Right cardiac atrium (tissue), 5 donors: ENCODE measurements at regions not wholly inside any gene's neighbourhood (a gene's known extent, or its start where the extent isn't known, plus 50 kb on each side); places are given as distances from the start of the nearest gene placed in this dataset.
A peak's percentile ranks its signal among the peaks of the same experiment; 100 is the strongest.
"Not testable (repeated sequence)": the region's sequence is repeated elsewhere in the genome, so short reads cannot be mapped to it uniquely, and the experiment has no call there.

ENCODE experiments used
- ATAC-seq, 2 donors: fragments of 200-7000 bp; cut with Tn5 transposase; one replicate each; pipeline versions ENCODE4 v1.8.0 to v1.9.1; 2020; ENCODE audit warnings: moderate library complexity in 2 of 2, mild to moderate bottlenecking in 1 of 2
- DNase-seq, 3 donors: peaks; one replicate each; pipeline ENCODE4 v3.0.0-alpha.2; 2020
- H3K27ac ChIP-seq: one replicate; pipeline ENCODE4 v1.5.1; 2013; ENCODE audit warnings: mild to moderate bottlenecking, low read length, control low read depth, moderate library complexity
- H3K27me3 ChIP-seq: one replicate; pipeline ENCODE4 v1.6.1; 2013; ENCODE audit not compliant: control insufficient read depth, insufficient read depth
- H3K4me1 ChIP-seq: one replicate; pipeline ENCODE4 v1.6.1; 2013; ENCODE audit warnings: low read length; ENCODE audit not compliant: control insufficient read depth, insufficient read depth
- H3K4me3 ChIP-seq: one replicate; pipeline ENCODE4 v1.5.1; 2013; ENCODE audit warnings: low read length, control low read depth
- H3K9me3 ChIP-seq: one replicate; pipeline ENCODE4 v1.6.1; 2013; ENCODE audit warnings: low read length; ENCODE audit not compliant: control insufficient read depth
- WGBS: extraction: QIAGEN DNeasy Blood & Tissue Kit; methylation state at CpG from one replicate; pipeline ENCODE4 v1.1.7; 2013; 5-methylcytosine and 5-hydroxymethylcytosine counted together
- intact Hi-C, 4 donors: fragments of 100-400 bp; cut with DNase I; formaldehyde crosslinking; loops; one replicate each; pipeline versions ENCODE4 v1.11.0 to v1.14.0; 2022 to 2023
- donor health status: healthy with polysubstance abuse.
- donor health status: DM: no; HTN: yes; CAD: no.
- donor health status: DM: no; HTN: no; CAD: no.
- donor health status: DM: no; HTN: yes; CAD: no; lungs with severe emphysema.
- donor health status: DM: yes; HTN: yes; CAD: no.

GRCh38 chr13:82459575-82459974 is 1422.7 kb downstream of the SLITRK1 start:
- not testable (repeated sequence) for ATAC-seq

GRCh38 chr13:82458169-82458568 is 1424.1 kb downstream of the SLITRK1 start:
- Histone ChIP-seq H3K4me1 (no peaks in the 10 kb centered on the region), H3K27ac (no peak overlapping the region), H3K27me3 (no peaks in the 10 kb centered on the region), H3K9me3 (no peaks in the 10 kb centered on the region), H3K4me3 (no peak overlapping the region)
- no peak for DNase-seq
- ATAC-seq, result no peak
- intact Hi-C loops, result no loop called here
- WGBS, result 94% methylated on average over 13 of the region's 13 CpGs

More at GRCh38 chr13:82459575-82459974, 1422.7 kb downstream of the SLITRK1 start:
- WGBS, result 79% methylated on average over 4 of the region's 4 CpGs
- H3K4me3 ChIP-seq, intact Hi-C loops, DNase-seq, H3K27me3 ChIP-seq, H3K27ac ChIP-seq, H3K4me1 ChIP-seq, H3K9me3 ChIP-seq: not testable (repeated sequence)

- ATAC-seq, result not testable (repeated sequence)
Measured at GRCh38 chr13:82457548-82457947, 1424.7 kb downstream of the SLITRK1 start.

GRCh38 chr13:82447416-82448077 is 1434.7 kb downstream of the SLITRK1 start:
- no peaks in the 10 kb centered on the region for H3K9me3 ChIP-seq
- intact Hi-C loops, result no loop called here
- no peaks in the 10 kb centered on the region for H3K27me3 ChIP-seq
- H3K27ac ChIP-seq, result no peak overlapping the region
- ATAC-seq (no peak), DNase-seq (no peak)
- H3K4me1 ChIP-seq, result no peaks in the 10 kb centered on the region
- H3K4me3 ChIP-seq, result no peak overlapping the region
- 79% methylated on average over 1 of the region's 1 CpG for WGBS

More at GRCh38 chr13:82457548-82457947, 1424.7 kb downstream of the SLITRK1 start:
- peak in 1 of 3 donors; percentile 23 for DNase-seq
- H3K27me3 ChIP-seq, H3K4me1 ChIP-seq, H3K27ac ChIP-seq, H3K4me3 ChIP-seq, H3K9me3 ChIP-seq, intact Hi-C loops: not testable (repeated sequence)
- 85% methylated on average over 13 of the region's 13 CpGs for WGBS

- DNase-seq, result no peak
- Histone ChIP-seq H3K9me3 (no peaks in the 10 kb centered on the region), H3K4me3 (no peak overlapping the region), H3K27me3 (no peaks in the 10 kb centered on the region), H3K27ac (no peak overlapping the region), H3K4me1 (no peaks in the 10 kb centered on the region)
- ATAC-seq, result no peak
- WGBS, result 46% methylated on average over 1 of the region's 1 CpG
- intact Hi-C loops, result no loop called here
Measured at GRCh38 chr13:82439159-82439904, 1442.9 kb downstream of the SLITRK1 start.

GRCh38 chr13:82438320-82438719 is 1444.0 kb downstream of the SLITRK1 start:
- no peaks in the 10 kb centered on the region for H3K4me1 ChIP-seq
- DNase-seq (no peak), ATAC-seq (no peak)
- H3K9me3 ChIP-seq, result no peaks in the 10 kb centered on the region
- no peaks in the 10 kb centered on the region for H3K27me3 ChIP-seq
- intact Hi-C loops, result no loop called here
- WGBS, result 38% methylated on average over 1 of the region's 1 CpG
- H3K4me3 ChIP-seq, result no peak overlapping the region
- no peak overlapping the region for H3K27ac ChIP-seq

- DNase-seq, result no peak
- WGBS, result 82% methylated on average over 1 of the region's 1 CpG
- Histone ChIP-seq H3K4me1 (no peaks in the 10 kb centered on the region), H3K9me3 (no peaks in the 10 kb centered on the region), H3K4me3 (no peak overlapping the region), H3K27me3 (no peaks in the 10 kb centered on the region), H3K27ac (no peak overlapping the region)
- intact Hi-C loops, result no loop called here
- ATAC-seq, result no peak
Measured at GRCh38 chr13:82436099-82436585, 1446.1 kb downstream of the SLITRK1 start.

- no peaks in the 10 kb centered on the region for H3K9me3 ChIP-seq
- no peak overlapping the region for H3K4me3 ChIP-seq
- 88% methylated on average over 2 of the region's 2 CpGs for WGBS
- no peaks in the 10 kb centered on the region for H3K4me1 ChIP-seq
- ATAC-seq, result no peak
- intact Hi-C loops, result no loop called here
- no peak for DNase-seq
- no peak overlapping the region for H3K27ac ChIP-seq
- no peaks in the 10 kb centered on the region for H3K27me3 ChIP-seq
Measured at GRCh38 chr13:82432949-82433348, 1449.3 kb downstream of the SLITRK1 start.

GRCh38 chr13:82412749-82413148 is 1469.5 kb downstream of the SLITRK1 start:
- 38% methylated on average over 5 of the region's 5 CpGs for WGBS
- no peaks in the 10 kb centered on the region for H3K27me3 ChIP-seq
- no peaks in the 10 kb centered on the region for H3K4me1 ChIP-seq
- no peak for DNase-seq
- no peaks in the 10 kb centered on the region for H3K9me3 ChIP-seq
- intact Hi-C loops, result no loop called here
- H3K27ac ChIP-seq, result no peak overlapping the region
- no peak overlapping the region for H3K4me3 ChIP-seq
- ATAC-seq, result no peak

GRCh38 chr13:82407321-82407720 is 1475.0 kb downstream of the SLITRK1 start:
- no peak for ATAC-seq
- no peaks in the 10 kb centered on the region for H3K4me1 ChIP-seq

GRCh38 chr13:82374719-82375118 is 1507.6 kb downstream of the SLITRK1 start:
- no peaks in the 10 kb centered on the region for H3K27me3 ChIP-seq
- intact Hi-C loops, result no loop called here
- no peak overlapping the region for H3K4me3 ChIP-seq
- ATAC-seq (no peak), DNase-seq (no peak)
- H3K9me3 ChIP-seq, result no peaks in the 10 kb centered on the region
- no peak overlapping the region for H3K27ac ChIP-seq
- H3K4me1 ChIP-seq, result no peaks in the 10 kb centered on the region

More at GRCh38 chr13:82407321-82407720, 1475.0 kb downstream of the SLITRK1 start:
- intact Hi-C loops, result no loop called here
- H3K27me3 ChIP-seq, result no peaks in the 10 kb centered on the region
- no peak overlapping the region for H3K4me3 ChIP-seq
- DNase-seq, result no peak
- no peak overlapping the region for H3K27ac ChIP-seq
- WGBS, result 67% methylated on average over 4 of the region's 4 CpGs
- no peaks in the 10 kb centered on the region for H3K9me3 ChIP-seq
